Kidney (tissue), 13 donors: ENCODE measurements at regions not wholly inside any gene's neighbourhood (a gene's known extent, or its start where the extent isn't known, plus 50 kb on each side); places are given as distances from the start of the nearest gene placed in this dataset.
"Not testable (repeated sequence)": the region's sequence is repeated elsewhere in the genome, so short reads cannot be mapped to it uniquely, and the experiment has no call there.

ENCODE experiments used
- DNase-seq, 5 donors: peaks; one replicate each; pipeline ENCODE4 v3.0.0-alpha.2; 2013 to 2020
- FAIRE-seq: peaks from 2 replicates; lab custom pipeline; 2012; peaks lifted over from hg19 to GRCh38; lab: Jason Lieb, UNC
- H3K27ac ChIP-seq, 2 donors: one replicate each; pipeline ENCODE4 v1.7.0; 2013; ENCODE audit warnings: low read depth in 2 of 2, low read length in 2 of 2, inconsistent platforms in 1 of 2
- H3K27me3 ChIP-seq: one replicate; pipeline ENCODE4 v1.7.1; 2013; ENCODE audit warnings: low read length, inconsistent platforms; ENCODE audit not compliant: control insufficient read depth, insufficient read depth
- H3K36me3 ChIP-seq, 3 donors: one replicate each; pipeline versions ENCODE4 v1.7.0 to v1.7.1; 2013; ENCODE audit warnings: low read length in 3 of 3, control low read depth in 1 of 3, inconsistent platforms in 1 of 3; ENCODE audit not compliant: insufficient read depth in 3 of 3, control insufficient read depth in 2 of 3
- H3K4me1 ChIP-seq, 3 donors: one replicate each; pipeline versions ENCODE4 v1.7.0 to v1.7.1; 2013; ENCODE audit warnings: low read length in 3 of 3, inconsistent platforms in 1 of 3, low read depth in 1 of 3; ENCODE audit not compliant: control insufficient read depth in 2 of 3, insufficient read depth in 2 of 3
- H3K4me3 ChIP-seq, 3 donors: one replicate each; pipeline versions ENCODE4 v1.7.0 to v1.8.1; 2013; ENCODE audit warnings: low read length in 3 of 3, control low read depth in 1 of 3, inconsistent platforms in 1 of 3
- H3K9ac ChIP-seq, 3 donors: one replicate each; pipeline versions ENCODE4 v1.7.0 to v1.7.1; 2013; ENCODE audit warnings: low read length in 3 of 3, control low read depth in 1 of 3, inconsistent platforms in 1 of 3
- H3K9me3 ChIP-seq, 3 donors: one replicate each; pipeline versions ENCODE4 v1.7.0 to v1.7.1; 2013; ENCODE audit warnings: low read length in 3 of 3, control low read depth in 1 of 3, inconsistent platforms in 1 of 3; ENCODE audit not compliant: control insufficient read depth in 2 of 3, insufficient read depth in 1 of 3
- intact Hi-C: fragments of 100-400 bp; cut with DNase I; formaldehyde crosslinking; loops from one replicate; pipeline ENCODE4 v1.11.1; 2022
- TF ChIP-seq, protein P1 (sequence below): IDR thresholded peaks from 3 replicates; pipeline ENCODE4 v1.5.1; 2012; ENCODE audit warnings: mild to moderate bottlenecking, moderate library complexity, borderline replicate concordance; ENCODE audit not compliant: insufficient read depth; ENCODE audit errors: extremely low read depth
- donor health status: control.
- donor health status: control.
- donor health status: control.
- donor health status: control.
- donor health status: control.
- donor health status: DM: yes; HTN: yes; CAD: no.
- donor health status: Normal renal cell carcinoma (clear cell type).

DNA sequence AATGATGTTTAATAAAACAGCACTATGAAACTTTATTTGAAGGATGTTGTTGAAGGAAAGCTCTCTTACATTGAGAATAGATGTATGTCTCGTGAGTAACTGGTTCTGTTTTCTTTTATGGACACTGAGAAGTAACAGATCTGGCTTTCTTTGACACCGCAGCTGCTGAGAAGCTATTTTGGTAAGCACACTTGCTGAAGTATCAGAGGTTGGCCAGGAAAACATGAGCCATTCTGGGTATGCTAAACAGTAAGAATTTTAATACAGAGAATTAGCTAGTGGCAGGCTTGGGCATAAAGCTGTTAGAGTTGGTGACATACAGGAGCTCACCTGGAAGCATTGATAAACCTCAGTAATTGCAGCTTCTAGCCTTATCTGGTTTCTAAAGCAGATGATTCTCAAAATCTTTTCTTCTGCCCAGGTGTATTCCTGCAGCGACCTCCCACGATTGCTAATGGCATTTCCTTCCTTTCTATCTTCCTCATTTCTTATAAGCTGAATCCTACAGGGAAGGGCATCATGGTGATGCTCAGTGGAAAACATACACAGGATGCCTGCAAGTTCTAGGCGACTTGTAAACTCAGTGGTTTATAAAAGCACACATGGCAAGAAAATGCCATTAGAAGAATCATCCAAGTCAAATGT is 291.6 kb upstream of the SLC16A7 start:
- no peaks in the 10 kb centered on the region for H3K27me3 ChIP-seq
- no peaks in the 10 kb centered on the region for H3K36me3 ChIP-seq
- H3K9me3 ChIP-seq: no peaks in the 10 kb centered on the region
- H3K4me1 ChIP-seq: no peaks in the 10 kb centered on the region
- FAIRE-seq (no peak), DNase-seq (no peak)
- TF ChIP-seq, protein P1, sequence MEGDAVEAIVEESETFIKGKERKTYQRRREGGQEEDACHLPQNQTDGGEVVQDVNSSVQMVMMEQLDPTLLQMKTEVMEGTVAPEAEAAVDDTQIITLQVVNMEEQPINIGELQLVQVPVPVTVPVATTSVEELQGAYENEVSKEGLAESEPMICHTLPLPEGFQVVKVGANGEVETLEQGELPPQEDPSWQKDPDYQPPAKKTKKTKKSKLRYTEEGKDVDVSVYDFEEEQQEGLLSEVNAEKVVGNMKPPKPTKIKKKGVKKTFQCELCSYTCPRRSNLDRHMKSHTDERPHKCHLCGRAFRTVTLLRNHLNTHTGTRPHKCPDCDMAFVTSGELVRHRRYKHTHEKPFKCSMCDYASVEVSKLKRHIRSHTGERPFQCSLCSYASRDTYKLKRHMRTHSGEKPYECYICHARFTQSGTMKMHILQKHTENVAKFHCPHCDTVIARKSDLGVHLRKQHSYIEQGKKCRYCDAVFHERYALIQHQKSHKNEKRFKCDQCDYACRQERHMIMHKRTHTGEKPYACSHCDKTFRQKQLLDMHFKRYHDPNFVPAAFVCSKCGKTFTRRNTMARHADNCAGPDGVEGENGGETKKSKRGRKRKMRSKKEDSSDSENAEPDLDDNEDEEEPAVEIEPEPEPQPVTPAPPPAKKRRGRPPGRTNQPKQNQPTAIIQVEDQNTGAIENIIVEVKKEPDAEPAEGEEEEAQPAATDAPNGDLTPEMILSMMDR: no peak
- no peak overlapping the region for H3K27ac ChIP-seq
- H3K9ac ChIP-seq: no peak overlapping the region
- intact Hi-C loops: no loop called here
- H3K4me3 ChIP-seq: no peak overlapping the region

DNA sequence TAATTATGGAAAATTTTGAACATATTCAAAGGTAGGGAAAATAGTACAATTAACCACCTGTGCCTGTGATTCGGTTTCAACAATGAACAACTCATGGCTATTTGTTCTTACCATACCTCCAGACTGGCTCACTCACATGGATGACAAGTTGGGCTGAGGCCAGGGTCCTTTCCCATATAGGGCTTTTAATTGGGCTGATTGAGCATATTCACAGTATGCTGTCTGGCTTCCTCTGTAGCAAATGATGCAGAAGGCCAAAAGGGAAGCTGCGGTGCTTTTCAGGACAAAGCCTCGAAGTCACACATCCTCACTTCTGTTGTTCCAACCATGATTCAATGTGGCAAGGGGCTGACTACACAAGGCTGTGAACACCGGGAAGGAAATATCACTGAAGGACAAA is 297.5 kb upstream of the SLC16A7 start:
- DNase-seq (no peak), FAIRE-seq (no peak)
- Histone ChIP-seq H3K4me1 (no peaks in the 10 kb centered on the region), H3K36me3 (no peaks in the 10 kb centered on the region), H3K27me3 (no peaks in the 10 kb centered on the region), H3K4me3 (no peak overlapping the region), H3K27ac (no peak overlapping the region), H3K9ac (no peak overlapping the region), H3K9me3 (no peaks in the 10 kb centered on the region)
- intact Hi-C loops: no loop called here
- TF ChIP-seq, protein P1: no peak

DNA sequence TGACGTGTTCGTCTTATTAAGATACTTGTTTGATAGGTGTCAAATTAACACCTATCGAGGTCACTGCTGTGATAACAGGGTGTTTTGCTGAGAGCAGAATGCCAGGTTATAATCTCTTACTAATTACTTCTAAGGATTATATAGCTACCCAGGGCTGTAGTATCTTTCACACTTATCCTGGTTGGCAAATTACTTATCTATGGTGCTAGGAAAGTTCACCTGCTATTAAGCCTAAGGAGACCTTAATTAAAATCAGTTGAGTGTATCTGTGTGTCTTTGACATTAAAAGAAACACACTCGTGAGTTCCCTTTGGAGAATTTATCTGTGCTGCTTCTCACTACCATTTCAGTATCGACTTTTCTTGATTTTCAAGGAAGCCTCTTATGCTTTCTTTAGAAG is 301.6 kb upstream of the SLC16A7 start:
- no peaks in the 10 kb centered on the region for H3K4me1 ChIP-seq
- H3K9me3 ChIP-seq: no peaks in the 10 kb centered on the region
- intact Hi-C loops: no loop called here
- no peaks in the 10 kb centered on the region for H3K36me3 ChIP-seq
- H3K27me3 ChIP-seq: no peaks in the 10 kb centered on the region
- DNase-seq (no peak), FAIRE-seq (no peak)
- H3K4me3 ChIP-seq: no peak overlapping the region
- no peak overlapping the region for H3K27ac ChIP-seq
- H3K9ac ChIP-seq: no peak overlapping the region
- TF ChIP-seq, protein P1: no peak

DNA sequence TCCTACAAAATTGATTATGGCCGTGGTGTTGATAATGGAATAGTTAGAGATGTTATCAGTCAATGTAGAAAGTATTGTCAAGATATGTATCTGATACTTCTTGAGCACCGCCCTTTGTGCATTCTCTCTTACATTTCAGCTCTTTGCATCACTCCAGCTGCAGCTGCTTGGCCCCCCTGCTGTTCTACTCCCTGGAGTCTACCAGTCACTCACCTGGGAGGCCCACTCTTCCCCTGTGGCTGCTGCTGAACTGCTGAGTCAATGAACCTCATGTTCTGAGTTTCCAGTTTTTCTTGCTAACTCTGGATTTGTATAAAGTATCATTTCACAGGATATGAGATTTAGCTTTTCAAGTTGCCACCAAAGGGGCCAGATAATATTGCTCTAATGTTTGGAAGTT is 312.8 kb upstream of the SLC16A7 start:
- TF ChIP-seq, protein P1: no peak
- DNase-seq (no peak), FAIRE-seq (no peak)
- H3K4me3 ChIP-seq: no peak overlapping the region
- intact Hi-C loops: no loop called here
- H3K27ac ChIP-seq: no peak overlapping the region
- no peaks in the 10 kb centered on the region for H3K27me3 ChIP-seq
- no peaks in the 10 kb centered on the region for H3K36me3 ChIP-seq
- no peak overlapping the region for H3K9ac ChIP-seq
- H3K4me1 ChIP-seq: no peaks in the 10 kb centered on the region
- H3K9me3 ChIP-seq: no peaks in the 10 kb centered on the region

DNA sequence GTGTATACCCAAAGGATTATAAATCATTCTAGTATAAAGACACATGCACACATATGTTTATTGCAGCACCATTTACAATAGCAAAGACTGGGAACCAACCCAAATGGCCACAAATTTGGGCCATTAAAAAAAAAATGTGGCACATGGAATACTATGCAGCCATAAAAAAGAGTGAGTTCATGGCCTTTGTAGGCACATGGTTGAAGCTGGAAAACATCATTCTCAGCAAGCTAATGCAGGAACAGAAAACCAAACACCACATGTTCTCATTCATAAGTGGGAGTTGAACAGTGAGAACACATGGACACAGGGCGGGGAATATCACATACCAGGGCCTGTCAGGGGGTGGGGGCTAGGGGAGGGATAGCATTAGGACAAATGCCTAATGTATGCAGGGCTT is 322.3 kb upstream of the SLC16A7 start:
- H3K4me1 ChIP-seq, intact Hi-C loops, DNase-seq, H3K9me3 ChIP-seq, H3K36me3 ChIP-seq, H3K27me3 ChIP-seq, H3K4me3 ChIP-seq, H3K27ac ChIP-seq, H3K9ac ChIP-seq, FAIRE-seq: not testable (repeated sequence)
